Right atrium auricular region (tissue), 2 donors: ENCODE measurements at regions not wholly inside any gene's neighbourhood (a gene's known extent, or its start where the extent isn't known, plus 50 kb on each side); places are given as distances from the start of the nearest gene placed in this dataset.

Experiments
- DNase-seq: peaks from one replicate; pipeline ENCODE4 v3.0.0-alpha.2; 2019; ENCODE audit warnings: low spot score
- H3K27ac ChIP-seq, 2 donors: fragments of 200-600 bp; sonication (generic); 1 replicate in 1 of 2; 2 replicates in 1 of 2; pipeline ENCODE4 v1.5.1; 2016 to 2019
- H3K27me3 ChIP-seq, 2 donors: fragments of 200-600 bp; sonication (generic); one replicate each; pipeline versions ENCODE4 v1.5.1 to v1.6.0; 2017 to 2019
- H3K36me3 ChIP-seq: fragments of 200-600 bp; sonication (generic); one replicate; pipeline ENCODE4 v1.5.1; 2016
- H3K4me1 ChIP-seq, 2 donors: fragments of 200-600 bp; sonication (generic); one replicate each; pipeline versions ENCODE4 v1.5.1 to v1.6.0; 2017 to 2019
- H3K4me3 ChIP-seq, 2 donors: fragments of 200-600 bp; sonication (generic); 1 replicate in 1 of 2; 2 replicates in 1 of 2; pipeline ENCODE4 v1.5.1; 2017 to 2019; ENCODE audit warnings: mild to moderate bottlenecking in 1 of 2, moderate library complexity in 1 of 2
- H3K9me3 ChIP-seq, 2 donors: fragments of 200-600 bp; sonication (generic); one replicate each; pipeline ENCODE4 v1.5.1; 2019
- TF ChIP-seq, protein P1 (sequence below), 2 donors: fragments of 200-600 bp; sonication (generic); IDR thresholded peaks; one replicate each; pipeline ENCODE4 v1.5.1; 2019; ENCODE audit warnings: antibody characterized with exemption in 2 of 2

DNA sequence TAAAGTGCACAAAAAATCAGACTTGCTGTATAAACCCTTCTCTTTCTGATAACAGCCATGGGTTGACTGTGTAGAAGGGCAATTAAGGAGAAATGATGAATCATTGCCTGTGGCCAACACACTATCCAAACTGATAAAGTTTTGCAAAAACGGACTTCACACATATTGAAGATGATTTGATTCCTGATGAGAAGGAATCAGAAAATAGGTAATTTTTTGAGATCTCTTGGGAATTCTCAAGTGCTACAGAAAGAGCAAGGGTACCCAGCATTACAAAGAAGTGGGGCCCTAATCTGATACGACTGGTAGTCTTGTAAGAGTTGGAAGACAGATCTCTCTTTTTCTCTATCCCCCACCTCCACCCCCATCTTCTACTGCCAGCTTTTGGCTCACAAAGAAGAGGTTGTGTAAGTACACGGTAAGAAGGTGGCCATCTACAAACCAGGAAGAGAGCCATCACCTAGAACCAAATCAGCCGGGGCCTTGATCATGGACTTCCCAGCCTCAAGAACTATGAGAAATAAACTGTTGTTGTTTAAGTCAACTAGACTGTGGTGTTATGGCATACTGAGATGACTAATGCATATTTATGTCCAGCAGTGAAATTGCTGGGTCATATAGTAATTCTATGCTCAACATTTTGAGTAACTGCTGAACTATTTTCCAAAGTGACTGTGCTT, 254.7 kb downstream of the EDEM1 start:
- Histone ChIP-seq H3K4me3 (no peak overlapping the region), H3K4me1 (no peaks in the 10 kb centered on the region), H3K27me3 (no peaks in the 10 kb centered on the region), H3K27ac (no peak overlapping the region), H3K9me3 (peaks cover 0 to 19% of the 10 kb centered on the region in 2 donors), H3K36me3 (no peaks in the 10 kb centered on the region)
- DNase-seq = no peak
- TF ChIP-seq, protein P1, sequence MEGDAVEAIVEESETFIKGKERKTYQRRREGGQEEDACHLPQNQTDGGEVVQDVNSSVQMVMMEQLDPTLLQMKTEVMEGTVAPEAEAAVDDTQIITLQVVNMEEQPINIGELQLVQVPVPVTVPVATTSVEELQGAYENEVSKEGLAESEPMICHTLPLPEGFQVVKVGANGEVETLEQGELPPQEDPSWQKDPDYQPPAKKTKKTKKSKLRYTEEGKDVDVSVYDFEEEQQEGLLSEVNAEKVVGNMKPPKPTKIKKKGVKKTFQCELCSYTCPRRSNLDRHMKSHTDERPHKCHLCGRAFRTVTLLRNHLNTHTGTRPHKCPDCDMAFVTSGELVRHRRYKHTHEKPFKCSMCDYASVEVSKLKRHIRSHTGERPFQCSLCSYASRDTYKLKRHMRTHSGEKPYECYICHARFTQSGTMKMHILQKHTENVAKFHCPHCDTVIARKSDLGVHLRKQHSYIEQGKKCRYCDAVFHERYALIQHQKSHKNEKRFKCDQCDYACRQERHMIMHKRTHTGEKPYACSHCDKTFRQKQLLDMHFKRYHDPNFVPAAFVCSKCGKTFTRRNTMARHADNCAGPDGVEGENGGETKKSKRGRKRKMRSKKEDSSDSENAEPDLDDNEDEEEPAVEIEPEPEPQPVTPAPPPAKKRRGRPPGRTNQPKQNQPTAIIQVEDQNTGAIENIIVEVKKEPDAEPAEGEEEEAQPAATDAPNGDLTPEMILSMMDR (IDR thresholded peaks at IDR 0.05) = no peak

DNA sequence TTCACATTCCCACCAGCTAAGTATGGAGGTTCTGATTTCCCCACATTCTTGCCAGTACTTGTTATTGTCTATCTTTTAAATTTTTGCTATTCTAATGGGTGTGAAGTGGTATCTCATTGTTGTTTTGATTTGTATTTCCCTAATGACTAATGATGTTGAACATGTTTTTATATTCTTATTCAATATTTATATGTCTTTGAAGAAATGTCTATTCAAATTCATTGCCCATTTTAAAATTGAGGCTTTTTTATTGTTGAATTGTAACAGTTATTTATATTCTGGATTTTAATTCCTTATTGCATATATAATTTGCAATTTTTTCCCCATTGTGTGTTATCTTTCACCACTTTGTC, 255.3 kb downstream of the EDEM1 start:
- Histone ChIP-seq H3K4me3 (no peak overlapping the region), H3K36me3 (no peaks in the 10 kb centered on the region), H3K4me1 (no peaks in the 10 kb centered on the region), H3K27me3 (no peaks in the 10 kb centered on the region), H3K9me3 (peaks cover 0 to 19% of the 10 kb centered on the region in 2 donors), H3K27ac (no peak overlapping the region)
- DNase-seq = no peak
- TF ChIP-seq, protein P1 (IDR thresholded peaks at IDR 0.05) = no peak

- Histone ChIP-seq H3K27me3 (no peaks in the 10 kb centered on the region), H3K4me1 (no peaks in the 10 kb centered on the region), H3K27ac (no peak overlapping the region), H3K4me3 (no peak overlapping the region), H3K36me3 (no peaks in the 10 kb centered on the region), H3K9me3 (peaks cover 0 to 25% of the 10 kb centered on the region in 2 donors)
- TF ChIP-seq, protein P1 (IDR thresholded peaks at IDR 0.05) = no peak
- DNase-seq = no peak
These were observed 256.7 kb downstream of the EDEM1 start for GRCh38 chr3:5444253-5444652.

DNA sequence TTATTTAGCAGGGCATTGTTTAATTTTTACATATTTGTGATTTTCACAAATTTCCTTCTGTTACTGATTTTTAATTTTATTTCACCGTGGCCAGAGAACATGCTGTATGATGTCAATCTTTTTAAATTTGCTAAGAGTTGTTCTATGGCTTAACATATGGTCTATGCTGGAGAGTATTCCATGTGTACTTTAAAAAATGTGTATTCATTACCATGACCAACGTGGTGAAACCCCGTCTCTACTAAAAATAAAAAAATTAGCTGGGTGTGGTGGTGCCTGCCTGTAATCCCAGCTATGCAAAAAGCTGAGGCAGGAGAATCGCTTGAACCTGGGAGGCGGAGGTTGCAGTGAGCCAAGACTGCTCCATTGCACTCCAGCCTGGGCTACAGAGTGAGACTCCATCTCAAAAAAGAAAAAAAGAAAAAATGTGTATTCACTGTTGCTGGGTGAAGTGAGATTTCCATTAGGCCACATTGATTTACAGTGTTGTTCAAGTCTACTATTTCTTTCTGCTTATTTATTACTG, 258.2 kb downstream of the EDEM1 start:
- Histone ChIP-seq H3K4me3 (no peak overlapping the region), H3K9me3 (peaks cover 0 to 25% of the 10 kb centered on the region in 2 donors), H3K36me3 (no peaks in the 10 kb centered on the region), H3K4me1 (no peaks in the 10 kb centered on the region), H3K27ac (no peak overlapping the region), H3K27me3 (no peaks in the 10 kb centered on the region)
- DNase-seq = no peak
- TF ChIP-seq, protein P1 (IDR thresholded peaks at IDR 0.05) = no peak

DNA sequence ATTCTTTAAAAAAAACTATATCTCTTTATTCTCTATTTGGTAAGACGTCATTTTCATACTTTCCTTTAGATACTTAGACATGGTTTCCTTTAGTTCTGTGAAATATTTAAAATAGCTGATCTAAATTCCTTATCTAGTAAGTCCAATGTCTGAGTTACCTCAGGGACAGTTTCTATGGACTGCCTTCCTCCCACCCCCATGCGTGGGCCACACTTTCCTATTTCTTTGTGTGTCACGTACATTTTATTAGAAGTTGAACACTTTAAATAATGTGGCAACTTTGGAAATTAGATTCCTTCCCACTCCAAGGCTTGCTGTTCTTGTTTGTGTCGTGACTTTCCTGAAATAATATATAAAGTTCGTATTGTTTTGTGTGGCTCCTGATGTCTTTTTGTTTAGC, 260.7 kb downstream of the EDEM1 start:
- no peak overlapping the region for H3K4me3 ChIP-seq
- TF ChIP-seq, protein P1 (IDR thresholded peaks at IDR 0.05) = no peak
- no peak for DNase-seq
- H3K4me1 ChIP-seq = no peaks in the 10 kb centered on the region
- H3K27ac ChIP-seq = no peak overlapping the region
- no peaks in the 10 kb centered on the region for H3K27me3 ChIP-seq
- no peaks in the 10 kb centered on the region for H3K36me3 ChIP-seq
- H3K9me3 ChIP-seq = peaks cover 0 to 17% of the 10 kb centered on the region in 2 donors

GRCh38 chr3:5448816-5449215, 261.3 kb downstream of the EDEM1 start:
- no peak for DNase-seq
- Histone ChIP-seq H3K4me1 (no peaks in the 10 kb centered on the region), H3K36me3 (no peaks in the 10 kb centered on the region), H3K27ac (no peak overlapping the region), H3K4me3 (no peak overlapping the region), H3K9me3 (peaks cover 0 to 15% of the 10 kb centered on the region in 2 donors), H3K27me3 (no peaks in the 10 kb centered on the region)
- TF ChIP-seq, protein P1 (IDR thresholded peaks at IDR 0.05) = no peak
